ENCODE measurements at regions not wholly inside any gene's neighbourhood (a gene's known extent, or its start where the extent isn't known, plus 50 kb on each side); places are given as distances from the start of the nearest gene placed in this dataset.

- Histone ChIP-seq H3K27ac (ENCODE audit: insufficient read depth, low read depth, low read length) (no peak overlapping the region), H4K20me1 (replicated peaks; ENCODE audit: control insufficient read depth, extremely low read depth, insufficient read depth, low read length) (no peaks in the 10 kb centered on the region), H2AFZ (ENCODE audit: low read depth, low read length) (no peak overlapping the region), H3K9me1 (replicated peaks; ENCODE audit: control insufficient read depth, extremely low read depth, insufficient read depth, low read length) (no peaks in the 10 kb centered on the region), H3K4me1 (ENCODE audit: control insufficient read depth, extremely low read depth, insufficient read depth, low read length) (no peaks in the 10 kb centered on the region), H3K36me3 (ENCODE audit: control insufficient read depth in 2 of 2, extremely low read depth in 1 of 2, insufficient read depth in 2 of 2, low read length in 2 of 2) (no peaks in the 10 kb centered on the region), H3K79me2 (ENCODE audit: control insufficient read depth, insufficient read depth, low read length) (no peaks in the 10 kb centered on the region), H3K27me3 (ENCODE audit: control insufficient read depth in 2 of 2, insufficient read depth in 2 of 2, low read length in 2 of 2) (peaks cover under 1 to 5% of the 10 kb centered on the region in 2 experiments), H3K9ac (replicated peaks; ENCODE audit: extremely low read depth, insufficient read depth, low read length) (no peak overlapping the region), H3K4me3 (replicated peaks in 1 of 3; ENCODE audit: insufficient read depth in 1 of 3, low read depth in 1 of 3, low read length in 3 of 3) (no peak overlapping the region), H3K4me2 (ENCODE audit: insufficient read depth, low read length) (no peak overlapping the region), H3K9me3 (replicated peaks; ENCODE audit: control insufficient read depth, insufficient read depth, low read length) (no peaks in the 10 kb centered on the region)
- POLR2A ChIA-PET, result interaction anchor here (0.7 kb wide), 1 partner anchor 117 kb away, joined by 5 read pairs; no protein-coding TSS in a partner anchor
- no TSS peak for BruUV-seq (replicated peaks)
- FAIRE-seq (no peak), DNase-seq (ENCODE audit: low read depth, low spot score) (no peak)
- intact Hi-C loops (cut with micrococcal nuclease), result no loop called here
- CTCF ChIA-PET, result interaction anchor here (1.0 kb wide), 1 partner anchor 9 kb away, joined by 3 read pairs; no protein-coding TSS in a partner anchor
- no peak for TF ChIP-seq JUN (IDR thresholded peaks at IDR 0.05; ENCODE audit: borderline replicate concordance, insufficient read depth, insufficient read length, low read depth)
- TF ChIP-seq EZH2 (IDR thresholded peaks at IDR 0.05; ENCODE audit: borderline replicate concordance, low read depth, low read length, severe bottlenecking), result no peak
- TF ChIP-seq, protein P1, sequence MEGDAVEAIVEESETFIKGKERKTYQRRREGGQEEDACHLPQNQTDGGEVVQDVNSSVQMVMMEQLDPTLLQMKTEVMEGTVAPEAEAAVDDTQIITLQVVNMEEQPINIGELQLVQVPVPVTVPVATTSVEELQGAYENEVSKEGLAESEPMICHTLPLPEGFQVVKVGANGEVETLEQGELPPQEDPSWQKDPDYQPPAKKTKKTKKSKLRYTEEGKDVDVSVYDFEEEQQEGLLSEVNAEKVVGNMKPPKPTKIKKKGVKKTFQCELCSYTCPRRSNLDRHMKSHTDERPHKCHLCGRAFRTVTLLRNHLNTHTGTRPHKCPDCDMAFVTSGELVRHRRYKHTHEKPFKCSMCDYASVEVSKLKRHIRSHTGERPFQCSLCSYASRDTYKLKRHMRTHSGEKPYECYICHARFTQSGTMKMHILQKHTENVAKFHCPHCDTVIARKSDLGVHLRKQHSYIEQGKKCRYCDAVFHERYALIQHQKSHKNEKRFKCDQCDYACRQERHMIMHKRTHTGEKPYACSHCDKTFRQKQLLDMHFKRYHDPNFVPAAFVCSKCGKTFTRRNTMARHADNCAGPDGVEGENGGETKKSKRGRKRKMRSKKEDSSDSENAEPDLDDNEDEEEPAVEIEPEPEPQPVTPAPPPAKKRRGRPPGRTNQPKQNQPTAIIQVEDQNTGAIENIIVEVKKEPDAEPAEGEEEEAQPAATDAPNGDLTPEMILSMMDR (IDR thresholded peaks at IDR 0.05; ENCODE audit: extremely low read depth in 1 of 2, insufficient read depth in 1 of 2, low read depth in 1 of 2, low read length in 2 of 2), result no peak
- TF ChIP-seq GATA2 (IDR thresholded peaks at IDR 0.05; ENCODE audit: insufficient read depth, insufficient read length, low read depth, low read length), result no peak
- no peak for TF ChIP-seq FOS (IDR thresholded peaks at IDR 0.05; ENCODE audit: borderline replicate concordance, insufficient read depth, low read length)
- no peak for TF ChIP-seq POLR2AphosphoS5 (IDR thresholded peaks at IDR 0.05; ENCODE audit: insufficient read depth, low read depth, low read length)
- no peak for TF ChIP-seq POLR2A (IDR thresholded peaks at IDR 0.05; ENCODE audit: low read depth, low read length)
- no peak for TF ChIP-seq MYC (IDR thresholded peaks at IDR 0.05; ENCODE audit: low read depth, low read length)
- TF ChIP-seq, protein P2, sequence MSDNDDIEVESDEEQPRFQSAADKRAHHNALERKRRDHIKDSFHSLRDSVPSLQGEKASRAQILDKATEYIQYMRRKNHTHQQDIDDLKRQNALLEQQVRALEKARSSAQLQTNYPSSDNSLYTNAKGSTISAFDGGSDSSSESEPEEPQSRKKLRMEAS (IDR thresholded peaks at IDR 0.05; ENCODE audit: insufficient read depth, insufficient read length), result no peak
- dilution Hi-C loops (cut with MboI; ENCODE audit: extremely low pct_ligation_motif_present, low sequenced_read_pairs), result no loop called here
These were observed 293.7 kb upstream of the CDYL start for GRCh38 chr6:4482461-4482860.
